ENCODE measurements at regions not wholly inside any gene's neighbourhood (a gene's known extent, or its start where the extent isn't known, plus 50 kb on each side); places are given as distances from the start of the nearest gene placed in this dataset.

DNA sequence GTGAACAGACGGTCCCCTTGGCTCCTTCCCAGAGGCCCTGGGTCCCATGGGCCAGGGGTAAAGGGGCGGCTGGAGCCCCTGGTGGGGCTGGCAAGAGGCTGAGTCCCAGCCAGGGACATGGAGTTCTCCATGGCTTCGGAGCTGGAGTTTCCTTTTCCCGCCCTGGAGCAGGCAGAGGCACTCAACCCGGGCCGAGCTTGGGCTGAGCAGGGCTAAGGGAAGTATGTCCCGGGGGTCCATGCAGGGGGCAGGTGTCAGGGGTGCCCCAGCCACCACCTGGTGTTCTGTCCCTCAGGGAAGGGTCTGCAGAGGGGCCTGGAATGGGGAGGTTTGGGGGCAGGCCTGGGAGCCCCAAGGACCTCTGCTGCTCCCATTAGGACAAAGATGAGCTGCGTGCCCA is 54.0 kb upstream of the TPM4 start:
- DNase-seq (ENCODE audit: low read depth, low spot score) (no peak), ATAC-seq (no peak)
- Histone ChIP-seq H3K27me3 (ENCODE audit: control insufficient read depth, insufficient read depth, low read length) (no peaks in the 10 kb centered on the region), H3K4me3 (ENCODE audit: low read depth in 2 of 2, low read length in 2 of 2) (no peak overlapping the region), H3K4me1 (ENCODE audit: control insufficient read depth, insufficient read depth, low read length) (no peaks in the 10 kb centered on the region; the same call in 1 of the 2 replicates), H3K36me3 (ENCODE audit: control insufficient read depth, insufficient read depth, low read length) (no peaks in the 10 kb centered on the region), H3K9me3 (ENCODE audit: control insufficient read depth, insufficient read depth, low read depth, low read length) (no peaks in the 10 kb centered on the region), H3K27ac (ENCODE audit: low read length) (no peak overlapping the region)
- no TSS peak for BruUV-seq (replicated peaks)
- in situ Hi-C loops (cut with HindIII; ENCODE audit: low pct_unique_long_range_greater_than_20kb, low sequenced_read_pairs) = no loop called here
- TF ChIP-seq SIN3A (IDR thresholded peaks at IDR 0.05; ENCODE audit: borderline replicate concordance, insufficient read depth, low read depth, low read length) = no peak
- TF ChIP-seq, protein P1, sequence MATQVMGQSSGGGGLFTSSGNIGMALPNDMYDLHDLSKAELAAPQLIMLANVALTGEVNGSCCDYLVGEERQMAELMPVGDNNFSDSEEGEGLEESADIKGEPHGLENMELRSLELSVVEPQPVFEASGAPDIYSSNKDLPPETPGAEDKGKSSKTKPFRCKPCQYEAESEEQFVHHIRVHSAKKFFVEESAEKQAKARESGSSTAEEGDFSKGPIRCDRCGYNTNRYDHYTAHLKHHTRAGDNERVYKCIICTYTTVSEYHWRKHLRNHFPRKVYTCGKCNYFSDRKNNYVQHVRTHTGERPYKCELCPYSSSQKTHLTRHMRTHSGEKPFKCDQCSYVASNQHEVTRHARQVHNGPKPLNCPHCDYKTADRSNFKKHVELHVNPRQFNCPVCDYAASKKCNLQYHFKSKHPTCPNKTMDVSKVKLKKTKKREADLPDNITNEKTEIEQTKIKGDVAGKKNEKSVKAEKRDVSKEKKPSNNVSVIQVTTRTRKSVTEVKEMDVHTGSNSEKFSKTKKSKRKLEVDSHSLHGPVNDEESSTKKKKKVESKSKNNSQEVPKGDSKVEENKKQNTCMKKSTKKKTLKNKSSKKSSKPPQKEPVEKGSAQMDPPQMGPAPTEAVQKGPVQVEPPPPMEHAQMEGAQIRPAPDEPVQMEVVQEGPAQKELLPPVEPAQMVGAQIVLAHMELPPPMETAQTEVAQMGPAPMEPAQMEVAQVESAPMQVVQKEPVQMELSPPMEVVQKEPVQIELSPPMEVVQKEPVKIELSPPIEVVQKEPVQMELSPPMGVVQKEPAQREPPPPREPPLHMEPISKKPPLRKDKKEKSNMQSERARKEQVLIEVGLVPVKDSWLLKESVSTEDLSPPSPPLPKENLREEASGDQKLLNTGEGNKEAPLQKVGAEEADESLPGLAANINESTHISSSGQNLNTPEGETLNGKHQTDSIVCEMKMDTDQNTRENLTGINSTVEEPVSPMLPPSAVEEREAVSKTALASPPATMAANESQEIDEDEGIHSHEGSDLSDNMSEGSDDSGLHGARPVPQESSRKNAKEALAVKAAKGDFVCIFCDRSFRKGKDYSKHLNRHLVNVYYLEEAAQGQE (IDR thresholded peaks at IDR 0.05; ENCODE audit: insufficient read depth in 1 of 2, low read depth in 2 of 2, low read length in 1 of 2) = no peak
- TF ChIP-seq, protein P2, sequence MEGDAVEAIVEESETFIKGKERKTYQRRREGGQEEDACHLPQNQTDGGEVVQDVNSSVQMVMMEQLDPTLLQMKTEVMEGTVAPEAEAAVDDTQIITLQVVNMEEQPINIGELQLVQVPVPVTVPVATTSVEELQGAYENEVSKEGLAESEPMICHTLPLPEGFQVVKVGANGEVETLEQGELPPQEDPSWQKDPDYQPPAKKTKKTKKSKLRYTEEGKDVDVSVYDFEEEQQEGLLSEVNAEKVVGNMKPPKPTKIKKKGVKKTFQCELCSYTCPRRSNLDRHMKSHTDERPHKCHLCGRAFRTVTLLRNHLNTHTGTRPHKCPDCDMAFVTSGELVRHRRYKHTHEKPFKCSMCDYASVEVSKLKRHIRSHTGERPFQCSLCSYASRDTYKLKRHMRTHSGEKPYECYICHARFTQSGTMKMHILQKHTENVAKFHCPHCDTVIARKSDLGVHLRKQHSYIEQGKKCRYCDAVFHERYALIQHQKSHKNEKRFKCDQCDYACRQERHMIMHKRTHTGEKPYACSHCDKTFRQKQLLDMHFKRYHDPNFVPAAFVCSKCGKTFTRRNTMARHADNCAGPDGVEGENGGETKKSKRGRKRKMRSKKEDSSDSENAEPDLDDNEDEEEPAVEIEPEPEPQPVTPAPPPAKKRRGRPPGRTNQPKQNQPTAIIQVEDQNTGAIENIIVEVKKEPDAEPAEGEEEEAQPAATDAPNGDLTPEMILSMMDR (IDR thresholded peaks at IDR 0.05) = no peak
- intact Hi-C loops (cut with micrococcal nuclease; ENCODE audit: unreplicated experiment) = no loop called here
- ChIA-PET POLR2A (no interaction called here), CTCF (interaction anchor here (0.7 kb wide), 1 partner anchor 289 kb away, joined by 7 read pairs; no protein-coding TSS in a partner anchor)

- no peak for ATAC-seq
- POLR2A ChIA-PET = no interaction called here
Observed at GRCh38 chr19:16022681-16023080, 53.6 kb upstream of the TPM4 start.

More at GRCh38 chr19:16022681-16023080, 53.6 kb upstream of the TPM4 start:
- no peak overlapping the region for H3K27ac ChIP-seq (ENCODE audit: low read length)
- no peak for DNase-seq (ENCODE audit: low read depth, low spot score)
- in situ Hi-C loops (cut with HindIII; ENCODE audit: low pct_unique_long_range_greater_than_20kb, low sequenced_read_pairs) = no loop called here
- no peaks in the 10 kb centered on the region for H3K27me3 ChIP-seq (ENCODE audit: control insufficient read depth, insufficient read depth, low read length)
- TF ChIP-seq, protein P1 (IDR thresholded peaks at IDR 0.05; ENCODE audit: insufficient read depth in 1 of 2, low read depth in 2 of 2, low read length in 1 of 2) = no peak
- TF ChIP-seq SIN3A (IDR thresholded peaks at IDR 0.05; ENCODE audit: borderline replicate concordance, insufficient read depth, low read depth, low read length) = no peak
- no peak for TF ChIP-seq TCF7L2 (IDR thresholded peaks at IDR 0.05; ENCODE audit: low read depth, low read length)
- no peak for TF ChIP-seq POLR2AphosphoS5 (IDR thresholded peaks at IDR 0.05; ENCODE audit: low read depth, low read length)
- TF ChIP-seq, protein P2 (IDR thresholded peaks at IDR 0.05) = no peak
- H3K9me3 ChIP-seq (ENCODE audit: control insufficient read depth, insufficient read depth, low read depth, low read length) = no peaks in the 10 kb centered on the region
- intact Hi-C loops (cut with micrococcal nuclease; ENCODE audit: unreplicated experiment) = no loop called here
- CTCF ChIA-PET = no interaction called here
- no TSS peak for BruUV-seq (replicated peaks)
- H3K4me1 ChIP-seq (ENCODE audit: control insufficient read depth, insufficient read depth, low read length) = no peaks in the 10 kb centered on the region; the same call in 1 of the 2 replicates
- H3K36me3 ChIP-seq (ENCODE audit: control insufficient read depth, insufficient read depth, low read length) = no peaks in the 10 kb centered on the region
- H3K4me3 ChIP-seq (ENCODE audit: low read depth in 2 of 2, low read length in 2 of 2) = no peak overlapping the region
